K562 (cell line): ENCODE measurements at regions not wholly inside any gene's neighbourhood (a gene's known extent, or its start where the extent isn't known, plus 50 kb on each side); places are given as distances from the start of the nearest gene placed in this dataset.

Experiments used
- ATAC-seq: fragments of 200-7000 bp; cut with Tn5 transposase; 3 replicates; pipeline ENCODE4 v1.9.1; 2020; ENCODE audit warnings: moderate library complexity
- BruUV-seq: library from RNA; stranded (reverse); fragments of 400-500 nt; replicated peaks from 2 replicates; lab custom pipeline; 2021; lab: Mats Ljungman, UMichigan
- CTCF ChIA-PET: fragments of 300-600 bp; formaldehyde crosslinking; extraction: SDS; loops from one replicate; lab custom pipeline; 2021; ENCODE audit warnings: low intra/inter-chr PET ratio; lab: Yijun Ruan, JAX
- POLR2A ChIA-PET: fragments of 300-600, 350-650 bp; sonication (Branson Sonifier 250); formaldehyde crosslinking; extraction: SDS; loops from one replicate; lab custom pipeline; 2021; ENCODE audit warnings: antibody characterized with exemption, inconsistent platforms; lab: Yijun Ruan, JAX
- DNase-seq, 4 experiments: peaks; one replicate each; pipeline versions ENCODE4 v3.0.0 to v3.0.0-alpha.2; 2011 to 2018; ENCODE audit warnings: low spot score in 3 of 4, mixed read lengths in 3 of 4; ENCODE audit errors: extremely low read depth in 1 of 4
- FAIRE-seq: peaks from 2 replicates; lab custom pipeline; 2011; peaks lifted over from hg19 to GRCh38; lab: Jason Lieb, UNC
- H2AFZ ChIP-seq: 2 replicates; pipeline ENCODE4 v1.6.0; 2011; ENCODE audit warnings: low read depth, low read length, control low read depth, inconsistent platforms
- H3K27ac ChIP-seq: fragments of 200-600 bp; 3 replicates; pipeline ENCODE4 v1.8.0; 2011; ENCODE audit warnings: low read depth, mild to moderate bottlenecking, control low read depth, inconsistent platforms, low read length, moderate library complexity, mixed read lengths; ENCODE audit errors: extremely low read depth
- H3K27me3 ChIP-seq, 2 experiments: fragments of 300-600 bp in 1 of 2; 2 replicates in 1 of 2; 3 replicates in 1 of 2; pipeline versions ENCODE4 v1.6.0 to v1.8.0; 2011; ENCODE audit warnings: inconsistent platforms in 2 of 2, low read length in 2 of 2, mild to moderate bottlenecking in 1 of 2, mixed read lengths in 1 of 2, moderate library complexity in 1 of 2; ENCODE audit not compliant: control insufficient read depth in 2 of 2, insufficient read depth in 2 of 2
- H3K36me3 ChIP-seq: fragments of 300-600 bp; 3 replicates; pipeline ENCODE4 v1.8.0; 2011; ENCODE audit warnings: mild to moderate bottlenecking, low read length, inconsistent platforms; ENCODE audit not compliant: control insufficient read depth, insufficient read depth
- H3K4me1 ChIP-seq, 2 experiments: fragments of 200-600 bp in 1 of 2; replicated peaks in 1 of 2; 2 replicates in 1 of 2; 3 replicates in 1 of 2; pipeline versions ENCODE4 v1.5.1 to v1.8.0; 2011; ENCODE audit warnings: inconsistent platforms in 2 of 2, low read length in 2 of 2, mild to moderate bottlenecking in 1 of 2, mixed read lengths in 1 of 2, moderate library complexity in 1 of 2; ENCODE audit not compliant: control insufficient read depth in 2 of 2, insufficient read depth in 2 of 2
- H3K4me2 ChIP-seq: 2 replicates; pipeline ENCODE4 v1.6.1; 2011; ENCODE audit warnings: low read length, control low read depth, inconsistent platforms, mixed read lengths; ENCODE audit not compliant: insufficient read depth
- H3K4me3 ChIP-seq: fragments of 200-600 bp; sonication (generic), shearing (Covaris generic); 2 replicates; pipeline ENCODE4 v1.5.1; 2016; ENCODE audit warnings: control low read depth, inconsistent platforms
- H3K79me2 ChIP-seq: fragments of 200-600 bp; 3 replicates; pipeline ENCODE4 v1.8.0; 2011; ENCODE audit warnings: low read length, inconsistent platforms; ENCODE audit not compliant: control insufficient read depth, insufficient read depth
- H3K9ac ChIP-seq, 2 experiments: 2 replicates each; pipeline versions ENCODE4 v1.6.0 to v1.6.1; 2011; ENCODE audit warnings: low read depth in 2 of 2, low read length in 2 of 2, control low read depth in 1 of 2, inconsistent platforms in 1 of 2, mild to moderate bottlenecking in 1 of 2, mixed read lengths in 1 of 2; ENCODE audit not compliant: insufficient read depth in 1 of 2
- H3K9me1 ChIP-seq: one replicate; pipeline ENCODE4 v1.6.0; 2011; ENCODE audit warnings: inconsistent platforms, mild to moderate bottlenecking, low read length, moderate library complexity; ENCODE audit not compliant: control insufficient read depth, insufficient read depth
- H3K9me3 ChIP-seq: replicated peaks from 2 replicates; pipeline ENCODE4 v1.5.1; 2011; ENCODE audit warnings: low read depth, low read length, inconsistent platforms; ENCODE audit not compliant: control insufficient read depth, insufficient read depth
- H4K20me1 ChIP-seq: replicated peaks from 2 replicates; pipeline ENCODE4 v1.6.1; 2011; ENCODE audit warnings: low read length, inconsistent platforms, mixed read lengths; ENCODE audit not compliant: control insufficient read depth, insufficient read depth
- BMI1 ChIP-seq: fragments of 150-350 bp; IDR thresholded peaks from 2 replicates; pipeline ENCODE4 v1.6.1; 2014; ENCODE audit warnings: low read length
- BRD9 ChIP-seq: fragments of 450-650 bp; IDR thresholded peaks from 2 replicates; pipeline ENCODE4 v1.6.1; 2018; ENCODE audit warnings: low read depth; ENCODE audit not compliant: partially characterized antibody
- CBFA2T2 ChIP-seq: fragments of 450-650 bp; conservative IDR thresholded peaks from 2 replicates; pipeline ENCODE4 v1.6.1; 2017; ENCODE audit warnings: mild to moderate bottlenecking
- CBX3 ChIP-seq, 2 experiments: IDR thresholded peaks; 1 replicate in 1 of 2; 2 replicates in 1 of 2; pipeline ENCODE4 v1.6.1; 2012; ENCODE audit warnings: inconsistent platforms in 2 of 2, low read length in 2 of 2, borderline replicate concordance in 1 of 2, control low read depth in 1 of 2
- DEAF1 ChIP-seq: fragments of 450-650 bp; formaldehyde crosslinking; IDR thresholded peaks from 2 replicates; pipeline ENCODE4 v1.4.0; 2020; ENCODE audit warnings: mild to moderate bottlenecking, moderate library complexity
- ESRRB ChIP-seq: fragments of 250-450 bp; sonication (Bioruptor Pico); IDR thresholded peaks from 2 replicates; pipeline ENCODE4 v1.5.0; 2020; ENCODE audit warnings: mild to moderate bottlenecking, moderate library complexity, borderline replicate concordance
- KAT8 ChIP-seq: fragments of 450-650 bp; IDR thresholded peaks from 2 replicates; pipeline ENCODE4 v1.6.1; 2016; ENCODE audit warnings: low read depth, mild to moderate bottlenecking
- MAFK ChIP-seq: IDR thresholded peaks from 2 replicates; pipeline ENCODE4 v1.6.1; 2011; ENCODE audit warnings: low read length, improper control_type of control experiment
- MED1 ChIP-seq: sonication (generic); formaldehyde crosslinking; IDR thresholded peaks from 2 replicates; pipeline ENCODE4 v1.8.1; 2023; ENCODE audit warnings: missing genetic modification reagents, borderline replicate concordance
- NR3C1 ChIP-seq: sonication (generic); formaldehyde crosslinking; IDR thresholded peaks from 2 replicates; pipeline ENCODE4 v1.8.1; 2022; ENCODE audit warnings: missing genetic modification reagents
- PHTF2 ChIP-seq: fragments of 250-450 bp; sonication (Bioruptor Pico); IDR thresholded peaks from 2 replicates; pipeline ENCODE4 v1.5.0; 2021; ENCODE audit warnings: mild to moderate bottlenecking
- RBFOX2 ChIP-seq: fragments of 200-400 bp; formaldehyde crosslinking; IDR thresholded peaks from 2 replicates; pipeline ENCODE4 v1.6.1; 2017; ENCODE audit warnings: low read depth, mild to moderate bottlenecking, low read length, moderate library complexity
- USF1 ChIP-seq: sonication (generic); formaldehyde crosslinking; IDR thresholded peaks from 2 replicates; pipeline ENCODE4 v1.9.0; 2022; ENCODE audit warnings: mild to moderate bottlenecking, missing genetic modification reagents
- ZBTB8A ChIP-seq: fragments of 450-650 bp; IDR thresholded peaks from 2 replicates; pipeline ENCODE4 v1.6.1; 2018; ENCODE audit warnings: mild to moderate bottlenecking, moderate library complexity; ENCODE audit not compliant: partially characterized antibody
- ZNF197 ChIP-seq: fragments of 200-800 bp; sonication (Bioruptor generic); IDR thresholded peaks from 2 replicates; pipeline ENCODE4 v1.6.1; 2016; ENCODE audit warnings: low read depth, missing genetic modification characterization, missing compliant biosample characterization
- ZNF263 ChIP-seq: sonication (generic); formaldehyde crosslinking; IDR thresholded peaks from 2 replicates; pipeline ENCODE4 v1.8.0; 2022; ENCODE audit warnings: mild to moderate bottlenecking, missing genetic modification reagents, borderline replicate concordance
- ZNF512 ChIP-seq: IDR thresholded peaks from 2 replicates; pipeline ENCODE4 v1.6.1; 2016; ENCODE audit warnings: missing genetic modification characterization, missing compliant biosample characterization
- ZNF586 ChIP-seq: fragments of 450-650 bp; formaldehyde crosslinking; conservative IDR thresholded peaks from 2 replicates; pipeline ENCODE4 v1.4.0; 2020; ENCODE audit warnings: mild to moderate bottlenecking, moderate library complexity
- in situ Hi-C: fragments of 300-500 bp; cut with MboI; formaldehyde crosslinking; loops from 4 replicates; pipeline ENCODE4 v1.15.0; 2018; ENCODE audit warnings: inconsistent platforms, mixed read lengths
- intact Hi-C: fragments of 100-400 bp; cut with micrococcal nuclease; formaldehyde crosslinking; loops from 2 replicates; pipeline ENCODE4 v1.14.2; 2022

- peak; percentile 37 for FAIRE-seq
- POLR2A ChIA-PET: no interaction called here
- intact Hi-C loops: no loop called here
Measured at GRCh38 chr1:163265547-163265946, 56.2 kb upstream of the NUF2 start.

More at GRCh38 chr1:163265547-163265946, 56.2 kb upstream of the NUF2 start:
- H3K36me3 ChIP-seq: no peaks in the 10 kb centered on the region
- in situ Hi-C loops: no loop called here
- H2AFZ ChIP-seq: no peak overlapping the region
- H3K4me1 ChIP-seq: no peaks in the 10 kb centered on the region
- ATAC-seq (no peak), DNase-seq (no peak)
- CTCF ChIA-PET: no interaction called here
- no TSS peak for BruUV-seq
- H3K9me1 ChIP-seq: no peaks in the 10 kb centered on the region
- no peaks in the 10 kb centered on the region for H3K27me3 ChIP-seq
- H3K27ac ChIP-seq: no peak overlapping the region
- H3K4me3 ChIP-seq: no peak overlapping the region
- H4K20me1 ChIP-seq: no peaks in the 10 kb centered on the region
- H3K79me2 ChIP-seq: no peaks in the 10 kb centered on the region
- TF ChIP-seq CBFA2T2: no peak
- TF ChIP-seq MED1: no peak
- no peak for TF ChIP-seq MAFK
- TF ChIP-seq NR3C1: no peak
- no peak for TF ChIP-seq BRD9
- TF ChIP-seq KAT8: no peak
- no peak for TF ChIP-seq RBFOX2
- no peak for TF ChIP-seq ZNF512 (tag)
- TF ChIP-seq BMI1: no peak
- no peak for TF ChIP-seq ZBTB8A
- no peak for TF ChIP-seq ZNF197 (CRISPR knock-in tag)
- TF ChIP-seq ESRRB (CRISPR knock-in tag): no peak
- TF ChIP-seq DEAF1: no peak
- TF ChIP-seq USF1: no peak
- TF ChIP-seq ZNF263 (CRISPR knock-in tag): no peak
- TF ChIP-seq CBX3 (IDR thresholded peaks at IDR 0.05; ENCODE audit: borderline replicate concordance in 1 of 2, low read length in 2 of 2): no peak
- TF ChIP-seq ZNF586 (CRISPR knock-in tag): no peak
- TF ChIP-seq PHTF2 (CRISPR knock-in tag): no peak
- no peaks in the 10 kb centered on the region for H3K9me3 ChIP-seq
- no peak overlapping the region for H3K9ac ChIP-seq
- no peak overlapping the region for H3K4me2 ChIP-seq
